Parathyroid adenoma (tissue), 2 donors: ENCODE measurements at regions not wholly inside any gene's neighbourhood (a gene's known extent, or its start where the extent isn't known, plus 50 kb on each side); places are given as distances from the start of the nearest gene placed in this dataset.
"Not testable (repeated sequence)": the region's sequence is repeated elsewhere in the genome, so short reads cannot be mapped to it uniquely, and the experiment has no call there.

Experiments
- H2AFZ ChIP-seq: fragments of 300-600 bp; sonication (generic); one replicate; pipeline ENCODE4 v1.7.0; 2017; ENCODE audit warnings: antibody characterized with exemption, mild to moderate bottlenecking
- H3K27ac ChIP-seq: fragments of 300-600 bp; sonication (generic); one replicate; pipeline ENCODE4 v1.7.0; 2017
- H3K27me3 ChIP-seq: fragments of 300-600 bp; sonication (generic); one replicate; pipeline ENCODE4 v1.7.0; 2017; ENCODE audit warnings: low read length; ENCODE audit not compliant: control insufficient read depth, insufficient read depth
- H3K36me3 ChIP-seq: fragments of 300-600 bp; sonication (generic); one replicate; pipeline ENCODE4 v1.7.0; 2017; ENCODE audit warnings: low read length; ENCODE audit not compliant: control insufficient read depth, insufficient read depth
- H3K4me1 ChIP-seq: fragments of 300-600 bp; sonication (generic); one replicate; pipeline ENCODE4 v1.7.0; 2017; ENCODE audit warnings: control low read depth
- H3K4me2 ChIP-seq: fragments of 300-600 bp; sonication (generic); one replicate; pipeline ENCODE4 v1.7.0; 2017; ENCODE audit warnings: low read length
- H3K4me3 ChIP-seq: fragments of 300-600 bp; sonication (generic); one replicate; pipeline ENCODE4 v1.7.0; 2017; ENCODE audit warnings: low read depth, low read length
- H3K79me2 ChIP-seq: fragments of 300-600 bp; sonication (generic); one replicate; pipeline ENCODE4 v1.7.0; 2017; ENCODE audit warnings: control low read depth
- H3K9ac ChIP-seq: fragments of 300-600 bp; sonication (generic); one replicate; pipeline ENCODE4 v1.7.0; 2017; ENCODE audit warnings: mild to moderate bottlenecking
- H3K9me3 ChIP-seq: fragments of 300-600 bp; sonication (generic); one replicate; pipeline ENCODE4 v1.7.0; 2017; ENCODE audit warnings: low read length; ENCODE audit not compliant: control insufficient read depth
- TF ChIP-seq, protein P1 (sequence below): fragments of 300-600 bp; sonication (generic); IDR thresholded peaks from one replicate; pipeline ENCODE4 v1.7.0; 2017; ENCODE audit warnings: antibody characterized with exemption, mild to moderate bottlenecking
- donor health status: primary hyperparathyroidism.

DNA sequence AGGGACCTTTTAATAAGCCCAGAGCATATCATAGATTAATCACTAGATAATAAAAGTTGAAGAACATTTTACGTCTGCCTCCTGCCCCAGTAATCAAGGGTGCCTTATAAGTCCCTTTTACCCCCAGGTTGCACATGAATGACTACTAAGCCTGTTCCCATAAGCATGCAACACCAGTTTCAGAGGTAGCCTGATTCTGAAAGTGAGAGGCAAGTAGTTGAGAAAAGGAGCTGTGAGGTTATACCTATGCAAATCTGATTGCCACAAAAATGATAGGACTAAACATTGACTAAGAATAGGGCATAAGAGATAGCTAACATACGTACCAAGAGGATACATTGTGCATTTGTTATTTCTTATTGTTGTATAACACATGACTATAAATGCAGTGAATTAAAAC lies 681.9 kb downstream of the ISL1 start:
- no peaks in the 10 kb centered on the region for H3K79me2 ChIP-seq
- H3K27ac ChIP-seq = no peak overlapping the region
- no peaks in the 10 kb centered on the region for H3K4me1 ChIP-seq
- no peaks in the 10 kb centered on the region for H3K9me3 ChIP-seq
- H3K4me3 ChIP-seq = no peak overlapping the region
- H3K27me3 ChIP-seq = no peaks in the 10 kb centered on the region
- no peak overlapping the region for H2AFZ ChIP-seq
- no peak overlapping the region for H3K9ac ChIP-seq
- TF ChIP-seq, protein P1, sequence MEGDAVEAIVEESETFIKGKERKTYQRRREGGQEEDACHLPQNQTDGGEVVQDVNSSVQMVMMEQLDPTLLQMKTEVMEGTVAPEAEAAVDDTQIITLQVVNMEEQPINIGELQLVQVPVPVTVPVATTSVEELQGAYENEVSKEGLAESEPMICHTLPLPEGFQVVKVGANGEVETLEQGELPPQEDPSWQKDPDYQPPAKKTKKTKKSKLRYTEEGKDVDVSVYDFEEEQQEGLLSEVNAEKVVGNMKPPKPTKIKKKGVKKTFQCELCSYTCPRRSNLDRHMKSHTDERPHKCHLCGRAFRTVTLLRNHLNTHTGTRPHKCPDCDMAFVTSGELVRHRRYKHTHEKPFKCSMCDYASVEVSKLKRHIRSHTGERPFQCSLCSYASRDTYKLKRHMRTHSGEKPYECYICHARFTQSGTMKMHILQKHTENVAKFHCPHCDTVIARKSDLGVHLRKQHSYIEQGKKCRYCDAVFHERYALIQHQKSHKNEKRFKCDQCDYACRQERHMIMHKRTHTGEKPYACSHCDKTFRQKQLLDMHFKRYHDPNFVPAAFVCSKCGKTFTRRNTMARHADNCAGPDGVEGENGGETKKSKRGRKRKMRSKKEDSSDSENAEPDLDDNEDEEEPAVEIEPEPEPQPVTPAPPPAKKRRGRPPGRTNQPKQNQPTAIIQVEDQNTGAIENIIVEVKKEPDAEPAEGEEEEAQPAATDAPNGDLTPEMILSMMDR = no peak
- no peaks in the 10 kb centered on the region for H3K36me3 ChIP-seq
- H3K4me2 ChIP-seq = no peak overlapping the region

DNA sequence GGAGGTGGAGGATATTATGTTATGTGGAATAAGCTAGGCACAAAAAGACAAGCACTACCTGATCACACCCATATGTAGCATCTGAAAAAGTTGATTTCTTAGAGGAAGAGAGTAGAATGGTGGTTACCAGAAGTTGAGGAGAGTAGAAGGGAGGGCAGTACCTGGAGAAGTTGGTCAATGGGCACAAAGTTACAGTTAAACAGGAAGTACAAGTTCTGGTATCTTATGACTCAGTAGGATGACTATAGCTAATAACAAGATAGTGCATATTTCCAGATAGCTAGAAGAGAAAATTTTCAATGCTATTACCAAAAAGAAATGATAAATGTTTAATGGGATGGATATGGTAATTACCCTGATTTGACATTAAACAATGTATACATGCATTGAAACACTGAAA lies 686.7 kb downstream of the ISL1 start:
- Histone ChIP-seq H3K4me2 (no peak overlapping the region), H3K27ac (no peak overlapping the region), H3K9me3 (no peaks in the 10 kb centered on the region), H3K36me3 (no peaks in the 10 kb centered on the region), H3K79me2 (no peaks in the 10 kb centered on the region), H3K9ac (no peak overlapping the region), H3K27me3 (no peaks in the 10 kb centered on the region), H3K4me1 (no peaks in the 10 kb centered on the region), H2AFZ (no peak overlapping the region), H3K4me3 (no peak overlapping the region)
- TF ChIP-seq, protein P1 = no peak

DNA sequence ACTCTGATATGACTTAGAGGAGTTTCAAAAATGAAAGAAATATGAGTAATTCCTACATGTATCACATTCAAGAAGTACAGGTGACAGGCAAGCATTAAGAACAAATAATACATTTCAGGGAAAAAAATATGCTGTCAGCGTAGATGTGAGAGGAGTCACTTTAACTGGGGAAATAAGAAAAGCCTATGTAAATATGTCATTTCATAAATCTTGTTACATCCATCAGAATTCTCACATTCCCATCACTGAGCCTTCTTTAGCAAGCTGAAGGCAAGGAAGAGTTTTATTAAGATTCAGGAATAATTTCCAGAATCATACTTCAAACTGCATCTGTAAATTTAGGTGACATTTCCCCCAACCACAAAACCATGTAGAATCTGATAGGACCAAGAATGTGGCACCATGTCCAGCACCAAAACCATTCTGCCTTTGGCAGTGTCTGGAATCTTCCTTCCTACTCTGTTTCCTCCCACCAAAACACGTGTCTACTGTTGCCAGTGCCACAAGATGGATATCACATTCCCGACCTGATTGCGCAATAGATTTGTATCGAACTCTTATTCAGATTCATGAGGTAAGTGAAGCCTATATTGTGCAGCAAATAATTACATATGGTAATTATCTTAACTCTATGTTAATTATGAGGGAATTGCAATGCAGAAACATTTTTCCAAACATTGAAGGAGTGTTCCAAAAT lies 690.9 kb downstream of the ISL1 start:
- Histone ChIP-seq H3K9me3 (no peaks in the 10 kb centered on the region), H3K9ac (no peak overlapping the region), H3K79me2 (no peaks in the 10 kb centered on the region), H3K27ac (no peak overlapping the region), H2AFZ (no peak overlapping the region), H3K4me1 (no peaks in the 10 kb centered on the region), H3K4me2 (no peak overlapping the region), H3K4me3 (no peak overlapping the region), H3K36me3 (no peaks in the 10 kb centered on the region), H3K27me3 (no peaks in the 10 kb centered on the region)
- TF ChIP-seq, protein P1 = no peak

DNA sequence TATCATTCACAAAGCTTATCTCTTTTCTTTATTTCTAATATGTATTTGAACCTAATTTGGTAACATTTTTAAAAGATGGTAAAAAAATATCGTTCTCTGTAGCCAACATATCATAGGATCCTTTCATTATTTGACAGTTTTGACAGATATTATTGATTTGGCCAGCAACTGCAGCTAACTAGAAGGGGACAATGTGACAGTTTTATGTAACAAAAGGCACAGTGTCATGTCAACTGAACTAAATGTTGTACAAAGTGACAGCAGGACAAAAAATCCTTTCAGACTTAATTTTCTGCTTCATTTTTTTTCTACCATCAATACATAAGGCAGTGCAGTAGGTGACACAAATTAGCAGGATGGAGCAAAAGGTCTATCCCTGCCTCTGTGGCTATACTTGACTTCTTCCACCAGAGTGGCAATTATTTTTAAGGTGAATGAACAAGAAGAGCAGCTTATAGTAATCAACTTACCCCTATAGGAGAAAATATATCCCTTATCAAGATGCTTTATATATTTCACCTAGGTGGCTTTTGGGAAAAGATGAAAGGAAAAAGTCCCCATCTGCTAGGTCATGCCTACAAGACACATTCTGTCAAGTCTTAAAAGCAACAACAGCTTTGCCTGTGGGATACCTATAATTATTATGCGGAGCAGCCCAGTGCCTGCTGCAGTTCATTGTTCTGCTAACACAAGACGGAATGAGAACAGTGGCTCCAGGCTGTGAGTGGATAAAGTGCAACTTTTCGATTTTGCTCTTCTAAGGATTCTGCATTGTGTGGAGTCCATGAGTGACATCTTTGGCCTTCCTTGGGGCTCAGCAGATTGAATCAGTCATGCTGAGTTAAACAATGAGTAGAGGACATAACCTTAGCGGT lies 694.9 kb downstream of the ISL1 start:
- Histone ChIP-seq H3K79me2 (no peaks in the 10 kb centered on the region), H3K9me3 (no peaks in the 10 kb centered on the region), H3K4me3 (no peak overlapping the region), H3K27me3 (no peaks in the 10 kb centered on the region), H3K27ac (no peak overlapping the region), H3K9ac (no peak overlapping the region), H3K36me3 (no peaks in the 10 kb centered on the region), H3K4me1 (no peaks in the 10 kb centered on the region), H3K4me2 (no peak overlapping the region), H2AFZ (no peak overlapping the region)
- TF ChIP-seq, protein P1 = no peak

DNA sequence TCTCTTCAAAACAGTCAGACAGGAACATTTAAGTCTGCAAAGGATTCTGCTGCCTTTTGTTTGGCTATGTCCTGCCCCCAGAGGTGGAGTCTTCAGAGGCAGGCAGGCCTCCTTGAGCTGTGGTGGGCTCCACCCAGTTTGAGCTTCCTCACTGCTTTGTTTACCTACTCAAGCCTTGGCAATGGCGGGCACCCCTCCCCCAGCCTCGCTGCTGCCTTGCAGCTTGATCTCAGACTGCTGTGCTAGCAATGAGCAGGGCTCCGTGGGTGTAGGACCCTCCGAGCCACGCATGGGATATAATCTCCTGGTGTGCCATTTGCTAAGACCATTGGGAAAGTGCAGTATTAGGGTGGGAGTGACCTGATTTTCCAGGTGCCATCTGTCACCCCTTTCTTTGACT lies 685.4 kb upstream of the ITGA1 start:
- not testable (repeated sequence) for H3K27me3 ChIP-seq, H3K9ac ChIP-seq, H3K36me3 ChIP-seq, H3K4me2 ChIP-seq, H3K27ac ChIP-seq, H2AFZ ChIP-seq, H3K9me3 ChIP-seq, H3K79me2 ChIP-seq, H3K4me3 ChIP-seq, H3K4me1 ChIP-seq
